SK-N-SH (cell line): ENCODE measurements at regions not wholly inside any gene's neighbourhood (a gene's known extent, or its start where the extent isn't known, plus 50 kb on each side); places are given as distances from the start of the nearest gene placed in this dataset.

Experiments
- CTCF ChIA-PET: fragments of 300-600, 350-600 bp; formaldehyde crosslinking; extraction: SDS; loops from one replicate; lab custom pipeline; 2021; lab: Yijun Ruan, JAX
- POLR2A ChIA-PET: fragments of 350-600 bp; sonication (Branson Sonifier 250); formaldehyde crosslinking; extraction: SDS; loops from one replicate; lab custom pipeline; 2020; ENCODE audit warnings: antibody characterized with exemption, inconsistent platforms; lab: Yijun Ruan, JAX
- DNase-seq: peaks from one replicate; pipeline ENCODE4 v3.0.0; 2012
- H2AFZ ChIP-seq: fragments of 200-600 bp; sonication (generic); 2 replicates; pipeline ENCODE4 v1.8.1; 2016; ENCODE audit warnings: antibody characterized with exemption, mild to moderate bottlenecking, low read depth
- H3F3A ChIP-seq: fragments of 200-600 bp; sonication (generic); replicated peaks from 2 replicates; pipeline ENCODE3; 2016; ENCODE audit warnings: antibody characterized with exemption, mild to moderate bottlenecking; ENCODE audit not compliant: insufficient read depth
- H3K27ac ChIP-seq, 2 experiments: fragments of 200-500 bp in 1 of 2; fragments of 200-600 bp in 1 of 2; sonication (Bioruptor generic) in 1 of 2; sonication (generic), shearing (Covaris generic) in 1 of 2; 2 replicates each; pipeline versions ENCODE4 v1.5.1 to v1.6.1; 2014 to 2016; ENCODE audit warnings: low read depth in 2 of 2, inconsistent platforms in 1 of 2, low read length in 1 of 2, mild to moderate bottlenecking in 1 of 2, mixed read lengths in 1 of 2
- H3K27me3 ChIP-seq: fragments of 200-600 bp; sonication (generic), shearing (Covaris generic); 2 replicates; pipeline ENCODE4 v1.6.1; 2016; ENCODE audit warnings: mixed run types; ENCODE audit not compliant: insufficient read depth
- H3K36me3 ChIP-seq, 2 experiments: fragments of 200-500 bp in 1 of 2; fragments of 200-600 bp in 1 of 2; sonication (Bioruptor generic) in 1 of 2; sonication (generic) in 1 of 2; replicated peaks in 1 of 2; 2 replicates each; pipeline versions ENCODE3 to v1.5.1; 2014 to 2016; ENCODE audit warnings: low read length in 1 of 2, mild to moderate bottlenecking in 1 of 2; ENCODE audit not compliant: insufficient read depth in 2 of 2, control insufficient read depth in 1 of 2
- H3K4me1 ChIP-seq, 2 experiments: fragments of 200-500 bp in 1 of 2; fragments of 200-600 bp in 1 of 2; sonication (Bioruptor generic) in 1 of 2; sonication (generic), shearing (Covaris generic) in 1 of 2; 2 replicates each; pipeline versions ENCODE4 v1.5.1 to v1.6.1; 2014 to 2016; ENCODE audit warnings: low read depth in 1 of 2, low read length in 1 of 2, mixed run types in 1 of 2; ENCODE audit not compliant: insufficient read depth in 2 of 2, control insufficient read depth in 1 of 2
- H3K4me2 ChIP-seq: fragments of 200-600 bp; sonication (generic), shearing (Covaris generic); 2 replicates; pipeline ENCODE4 v1.6.1; 2017; ENCODE audit warnings: mixed run types
- H3K4me3 ChIP-seq, 2 experiments: fragments of 200-500 bp in 1 of 2; fragments of 200-600 bp in 1 of 2; sonication (Bioruptor generic) in 1 of 2; sonication (generic), shearing (Covaris generic) in 1 of 2; 2 replicates each; pipeline versions ENCODE4 v1.5.1 to v1.8.1; 2014 to 2016; ENCODE audit warnings: low read depth in 2 of 2, inconsistent platforms in 1 of 2, low read length in 1 of 2, mild to moderate bottlenecking in 1 of 2, mixed read lengths in 1 of 2, moderate library complexity in 1 of 2
- H3K79me2 ChIP-seq: fragments of 200-600 bp; sonication (generic); 2 replicates; pipeline ENCODE4 v1.8.1; 2017; ENCODE audit warnings: mild to moderate bottlenecking; ENCODE audit not compliant: insufficient read depth
- H3K9ac ChIP-seq: fragments of 200-600 bp; sonication (generic); 2 replicates; pipeline ENCODE4 v1.6.1; 2017; ENCODE audit warnings: mixed run types
- H3K9me2 ChIP-seq: fragments of 200-600 bp; sonication (generic); 2 replicates; pipeline ENCODE4 v1.6.1; 2017; ENCODE audit warnings: mixed run types
- H3K9me3 ChIP-seq: fragments of 200-600 bp; sonication (generic); 2 replicates; pipeline ENCODE4 v1.6.1; 2017; ENCODE audit warnings: mixed run types, mild to moderate bottlenecking, moderate library complexity
- H4K20me1 ChIP-seq: fragments of 200-600 bp; sonication (generic); 2 replicates; pipeline ENCODE4 v1.6.1; 2017; ENCODE audit warnings: mild to moderate bottlenecking, mixed run types; ENCODE audit not compliant: insufficient read depth
- CTCF ChIP-seq: fragments of 200-600 bp; sonication (generic); IDR thresholded peaks from 2 replicates; pipeline ENCODE4 v1.6.1; 2017; ENCODE audit warnings: antibody characterized with exemption, mild to moderate bottlenecking, moderate library complexity
- ELF1 ChIP-seq: IDR thresholded peaks from 2 replicates; pipeline ENCODE4 v1.4.0; 2012
- FOXM1 ChIP-seq: IDR thresholded peaks from 2 replicates; pipeline ENCODE4 v1.4.0; 2012; ENCODE audit warnings: low read depth, mild to moderate bottlenecking
- GATA2 ChIP-seq: sonication (generic); formaldehyde crosslinking; IDR thresholded peaks from 2 replicates; pipeline ENCODE4 v1.5.0; 2020; ENCODE audit warnings: mild to moderate bottlenecking, missing genetic modification reagents
- IRF3 ChIP-seq: fragments of 150-350 bp; IDR thresholded peaks from 2 replicates; pipeline ENCODE4 v1.6.1; 2016; ENCODE audit warnings: mild to moderate bottlenecking, low read depth, low read length
- JUND ChIP-seq: IDR thresholded peaks from 2 replicates; pipeline ENCODE4 v1.4.0; 2012
- MAX ChIP-seq: IDR thresholded peaks from 2 replicates; pipeline ENCODE4 v1.4.0; 2012; ENCODE audit warnings: low read depth
- NFIC ChIP-seq: IDR thresholded peaks from 2 replicates; pipeline ENCODE4 v1.4.0; 2012; ENCODE audit warnings: borderline replicate concordance
- RAD21 ChIP-seq: IDR thresholded peaks from 2 replicates; pipeline ENCODE4 v1.6.1; 2012; ENCODE audit warnings: mild to moderate bottlenecking, low read length
- RFX5 ChIP-seq: IDR thresholded peaks from 2 replicates; pipeline ENCODE4 v1.6.1; 2012; ENCODE audit warnings: mild to moderate bottlenecking, improper control_type of control experiment, low read length
- SMC3 ChIP-seq: IDR thresholded peaks from 2 replicates; pipeline ENCODE4 v1.6.1; 2012; ENCODE audit warnings: low read depth, low read length, improper control_type of control experiment
- TCF12 ChIP-seq: IDR thresholded peaks from 2 replicates; pipeline ENCODE4 v1.4.0; 2012
- ZBTB33 ChIP-seq: IDR thresholded peaks from 2 replicates; pipeline ENCODE4 v1.4.0; 2012; ENCODE audit warnings: low read depth, borderline replicate concordance
- WGBS: methylation state at CpG from one replicate; pipeline ENCODE4 v1.1.6; 2017; ENCODE audit warnings: low lambda C conversion rate; 5-methylcytosine and 5-hydroxymethylcytosine counted together
- TF ChIP-seq, protein P1 (sequence below): IDR thresholded peaks from 2 replicates; pipeline ENCODE4 v1.6.1; 2012; ENCODE audit warnings: mild to moderate bottlenecking, low read depth, low read length, moderate library complexity

GRCh38 chr2:117523711-117524238 lies 290.7 kb upstream of the DDX18 start:
- Histone ChIP-seq H3K9me2 (no peaks in the 10 kb centered on the region), H3F3A (no peaks in the 10 kb centered on the region), H3K9ac (no peak overlapping the region), H3K9me3 (no peaks in the 10 kb centered on the region), H4K20me1 (no peaks in the 10 kb centered on the region), H3K27ac (peak overlapping the region in 1 of 2 experiments; percentile 54; a peak in 2 of 4 replicates), H3K79me2 (no peaks in the 10 kb centered on the region), H3K4me3 (no peak overlapping the region), H3K27me3 (no peaks in the 10 kb centered on the region), H3K4me1 (peaks cover 0 to 5% of the 10 kb centered on the region in 2 experiments; a peak in 2 of 4 replicates)
- ChIA-PET POLR2A (interaction anchor here (0.7 kb wide), 1 partner anchor 17 kb away, joined by 3 read pairs; no protein-coding TSS in a partner anchor), CTCF (interaction anchor here (2.0 kb wide), 1 partner anchor 12 kb away, joined by 6 read pairs; no protein-coding TSS in a partner anchor)
- DNase-seq: no peak
- TF ChIP-seq IRF3 (no peak), ZBTB33 (no peak), MAX (no peak), TCF12 (no peak), NFIC (no peak)
- TF ChIP-seq, all 33 proteins: peak for 0
- WGBS: 15% methylated on average over 1 of the region's 1 CpG
- Histone ChIP-seq H3K4me2 (no peak overlapping the region), H2AFZ (no peak overlapping the region), H3K36me3 (no peaks in the 10 kb centered on the region)

DNA sequence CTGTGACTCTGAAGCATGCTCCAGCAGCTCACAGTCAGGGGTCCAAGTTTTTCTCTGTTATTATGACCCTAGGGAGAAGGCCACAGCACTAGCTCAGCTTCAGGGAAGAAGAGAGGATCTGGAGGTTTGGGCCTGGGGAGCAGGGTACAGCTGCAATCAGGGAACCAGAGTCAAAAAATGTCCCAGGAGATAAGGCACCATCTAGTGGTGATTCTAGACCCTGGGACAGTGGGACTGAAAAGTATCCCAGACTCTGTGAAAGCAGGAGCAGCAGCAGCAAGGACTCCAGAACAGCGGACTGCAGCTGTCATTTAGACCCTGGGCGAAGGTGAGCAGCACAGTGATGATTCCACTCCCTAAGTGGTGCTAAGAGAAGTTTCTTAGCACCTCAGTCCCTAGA lies 278.4 kb upstream of the DDX18 start:
- Histone ChIP-seq H3K9ac (no peak overlapping the region), H3K4me2 (no peak overlapping the region), H4K20me1 (no peaks in the 10 kb centered on the region), H2AFZ (no peak overlapping the region), H3K4me3 (no peak overlapping the region; a peak in 1 of 4 replicates), H3K27me3 (no peaks in the 10 kb centered on the region), H3K9me3 (0 out of 2 replicates have a peak, but pooled peaks cover 3% of the 10 kb centered on the region), H3K27ac (no peak overlapping the region; a peak in 1 of 4 replicates), H3F3A (no peaks in the 10 kb centered on the region), H3K36me3 (no peaks in the 10 kb centered on the region), H3K9me2 (no peaks in the 10 kb centered on the region), H3K4me1 (peaks cover 0 to 7% of the 10 kb centered on the region in 2 experiments; a peak in 1 of 4 replicates), H3K79me2 (no peaks in the 10 kb centered on the region)
- DNase-seq: no peak
- CTCF ChIA-PET: interaction anchor here (0.6 to 1.7 kb wide), 12 partner anchors 9 to 794 kb away, joined by 3 to 7 read pairs (median 3); no protein-coding TSS in a partner anchor
- POLR2A ChIA-PET: no interaction called here
- 31% methylated on average over 2 of the region's 2 CpGs for WGBS
- TF ChIP-seq RFX5: no peak
- no peak for TF ChIP-seq JUND
- TF ChIP-seq FOXM1: no peak
- TF ChIP-seq ZBTB33: no peak
- TF ChIP-seq CTCF: 0 out of 2 replicates have a peak, but pooled peaks have one; percentile 7
- TF ChIP-seq SMC3: peak; percentile 20; the same call in 1 of the 2 replicates
- no peak for TF ChIP-seq ELF1
- peak; percentile 60 for TF ChIP-seq RAD21
- TF ChIP-seq, protein P1, sequence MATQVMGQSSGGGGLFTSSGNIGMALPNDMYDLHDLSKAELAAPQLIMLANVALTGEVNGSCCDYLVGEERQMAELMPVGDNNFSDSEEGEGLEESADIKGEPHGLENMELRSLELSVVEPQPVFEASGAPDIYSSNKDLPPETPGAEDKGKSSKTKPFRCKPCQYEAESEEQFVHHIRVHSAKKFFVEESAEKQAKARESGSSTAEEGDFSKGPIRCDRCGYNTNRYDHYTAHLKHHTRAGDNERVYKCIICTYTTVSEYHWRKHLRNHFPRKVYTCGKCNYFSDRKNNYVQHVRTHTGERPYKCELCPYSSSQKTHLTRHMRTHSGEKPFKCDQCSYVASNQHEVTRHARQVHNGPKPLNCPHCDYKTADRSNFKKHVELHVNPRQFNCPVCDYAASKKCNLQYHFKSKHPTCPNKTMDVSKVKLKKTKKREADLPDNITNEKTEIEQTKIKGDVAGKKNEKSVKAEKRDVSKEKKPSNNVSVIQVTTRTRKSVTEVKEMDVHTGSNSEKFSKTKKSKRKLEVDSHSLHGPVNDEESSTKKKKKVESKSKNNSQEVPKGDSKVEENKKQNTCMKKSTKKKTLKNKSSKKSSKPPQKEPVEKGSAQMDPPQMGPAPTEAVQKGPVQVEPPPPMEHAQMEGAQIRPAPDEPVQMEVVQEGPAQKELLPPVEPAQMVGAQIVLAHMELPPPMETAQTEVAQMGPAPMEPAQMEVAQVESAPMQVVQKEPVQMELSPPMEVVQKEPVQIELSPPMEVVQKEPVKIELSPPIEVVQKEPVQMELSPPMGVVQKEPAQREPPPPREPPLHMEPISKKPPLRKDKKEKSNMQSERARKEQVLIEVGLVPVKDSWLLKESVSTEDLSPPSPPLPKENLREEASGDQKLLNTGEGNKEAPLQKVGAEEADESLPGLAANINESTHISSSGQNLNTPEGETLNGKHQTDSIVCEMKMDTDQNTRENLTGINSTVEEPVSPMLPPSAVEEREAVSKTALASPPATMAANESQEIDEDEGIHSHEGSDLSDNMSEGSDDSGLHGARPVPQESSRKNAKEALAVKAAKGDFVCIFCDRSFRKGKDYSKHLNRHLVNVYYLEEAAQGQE: no peak
- no peak for TF ChIP-seq GATA2 (CRISPR knock-in tag)
